OCI-LY1 (cell line): ENCODE measurements at regions not wholly inside any gene's neighbourhood (a gene's known extent, or its start where the extent isn't known, plus 50 kb on each side); places are given as distances from the start of the nearest gene placed in this dataset.

Experiments used
- EZH2 ChIP-seq: fragments of 200-600 bp; sonication (generic), shearing (Covaris generic); IDR thresholded peaks from 2 replicates; pipeline ENCODE4 v1.8.0; 2017; ENCODE audit warnings: borderline replicate concordance, mixed run types, mild to moderate bottlenecking, antibody characterized with exemption, low read length, moderate library complexity, mixed read lengths
- TF ChIP-seq, protein P1 (sequence below): fragments of 200-600 bp; sonication (generic), shearing (Covaris generic); IDR thresholded peaks from 2 replicates; pipeline ENCODE4 v1.5.1; 2017; ENCODE audit warnings: mild to moderate bottlenecking, antibody characterized with exemption, low read length, moderate library complexity, mixed read lengths

DNA sequence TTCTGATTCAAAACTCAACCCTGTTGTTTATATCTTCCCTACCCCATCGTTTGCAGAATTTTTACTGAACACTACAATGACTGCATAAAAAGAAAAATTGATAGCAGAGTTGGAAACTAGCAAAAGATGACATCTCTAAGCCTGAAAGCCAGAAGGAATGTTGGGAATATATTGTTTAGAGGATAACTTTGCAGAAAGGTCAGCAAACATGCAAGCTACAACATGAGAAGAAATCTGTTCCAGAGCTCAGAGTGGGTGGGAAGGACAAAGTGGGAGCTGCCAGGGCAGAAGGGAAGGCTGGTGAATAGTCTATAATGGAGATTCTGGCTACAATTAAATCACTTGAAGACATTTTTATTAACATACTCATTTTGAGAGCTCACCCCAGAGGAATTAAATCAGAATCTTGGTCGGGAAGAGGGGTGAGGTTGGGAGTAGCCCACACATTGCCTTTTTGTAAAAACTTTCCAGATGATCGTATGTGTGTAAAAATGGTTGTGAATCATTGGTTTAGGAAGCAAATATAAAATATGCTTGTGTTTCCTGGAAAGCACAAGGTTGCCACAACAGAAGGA, 574.8 kb downstream of the FLRT2 start:
- TF ChIP-seq, protein P1, sequence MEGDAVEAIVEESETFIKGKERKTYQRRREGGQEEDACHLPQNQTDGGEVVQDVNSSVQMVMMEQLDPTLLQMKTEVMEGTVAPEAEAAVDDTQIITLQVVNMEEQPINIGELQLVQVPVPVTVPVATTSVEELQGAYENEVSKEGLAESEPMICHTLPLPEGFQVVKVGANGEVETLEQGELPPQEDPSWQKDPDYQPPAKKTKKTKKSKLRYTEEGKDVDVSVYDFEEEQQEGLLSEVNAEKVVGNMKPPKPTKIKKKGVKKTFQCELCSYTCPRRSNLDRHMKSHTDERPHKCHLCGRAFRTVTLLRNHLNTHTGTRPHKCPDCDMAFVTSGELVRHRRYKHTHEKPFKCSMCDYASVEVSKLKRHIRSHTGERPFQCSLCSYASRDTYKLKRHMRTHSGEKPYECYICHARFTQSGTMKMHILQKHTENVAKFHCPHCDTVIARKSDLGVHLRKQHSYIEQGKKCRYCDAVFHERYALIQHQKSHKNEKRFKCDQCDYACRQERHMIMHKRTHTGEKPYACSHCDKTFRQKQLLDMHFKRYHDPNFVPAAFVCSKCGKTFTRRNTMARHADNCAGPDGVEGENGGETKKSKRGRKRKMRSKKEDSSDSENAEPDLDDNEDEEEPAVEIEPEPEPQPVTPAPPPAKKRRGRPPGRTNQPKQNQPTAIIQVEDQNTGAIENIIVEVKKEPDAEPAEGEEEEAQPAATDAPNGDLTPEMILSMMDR: no peak
- no peak for TF ChIP-seq EZH2
